Fibroblast of upper back skin (primary cell): ENCODE measurements at regions not wholly inside any gene's neighbourhood (a gene's known extent, or its start where the extent isn't known, plus 50 kb on each side); places are given as distances from the start of the nearest gene placed in this dataset.

Experiments
- DNase-seq: peaks from one replicate; pipeline ENCODE4 v3.0.0-alpha.2; 2013

- no peak for DNase-seq
Measured at GRCh38 chr3:3745693-3746092, 53.5 kb upstream of the LRRN1 start.

- no peak for DNase-seq
Measured at GRCh38 chr3:3744826-3745225, 54.4 kb upstream of the LRRN1 start.

- DNase-seq = no peak
Measured at GRCh38 chr3:3743754-3744153, 55.5 kb upstream of the LRRN1 start.

GRCh38 chr3:3740061-3740460 lies 59.2 kb upstream of the LRRN1 start:
- DNase-seq = no peak

GRCh38 chr3:3739330-3740060 lies 59.7 kb upstream of the LRRN1 start:
- no peak for DNase-seq

- DNase-seq = no peak
Measured at GRCh38 chr3:3737531-3737930, 61.7 kb upstream of the LRRN1 start.

- no peak for DNase-seq
Measured at GRCh38 chr3:3735919-3736318, 63.3 kb upstream of the LRRN1 start.

GRCh38 chr3:3734881-3735280 lies 64.3 kb upstream of the LRRN1 start:
- no peak for DNase-seq

- no peak for DNase-seq
Measured at GRCh38 chr3:3729261-3729660, 70.0 kb upstream of the LRRN1 start.

GRCh38 chr3:3726549-3726948 lies 72.7 kb upstream of the LRRN1 start:
- no peak for DNase-seq

GRCh38 chr3:3714572-3714971 lies 84.7 kb upstream of the LRRN1 start:
- no peak for DNase-seq

- no peak for DNase-seq
Measured at GRCh38 chr3:3712971-3713370, 86.3 kb upstream of the LRRN1 start.

- DNase-seq = no peak
Measured at GRCh38 chr3:3708769-3709115, 90.5 kb upstream of the LRRN1 start.

- no peak for DNase-seq
Measured at GRCh38 chr3:3707858-3708768, 91.1 kb upstream of the LRRN1 start.

GRCh38 chr3:3705090-3705775 lies 94.0 kb upstream of the LRRN1 start:
- no peak for DNase-seq

GRCh38 chr3:3701949-3702348 lies 97.3 kb upstream of the LRRN1 start:
- no peak for DNase-seq

- DNase-seq = no peak
Measured at GRCh38 chr3:3699816-3700633, 99.2 kb upstream of the LRRN1 start.

- no peak for DNase-seq
Measured at GRCh38 chr3:3699407-3699806, 99.8 kb upstream of the LRRN1 start.

- no peak for DNase-seq
Measured at GRCh38 chr3:3696345-3696744, 102.9 kb upstream of the LRRN1 start.

GRCh38 chr3:3693593-3693992 lies 105.6 kb upstream of the LRRN1 start:
- no peak for DNase-seq

- no peak for DNase-seq
Measured at GRCh38 chr3:3689601-3690375, 109.4 kb upstream of the LRRN1 start.
